SK-N-SH treated with all-trans-retinoic acid at 6 μM for 48 hours (cell line): ENCODE measurements at regions not wholly inside any gene's neighbourhood (a gene's known extent, or its start where the extent isn't known, plus 50 kb on each side); places are given as distances from the start of the nearest gene placed in this dataset.

Experiments used
- ARNTL ChIP-seq: fragments of 450-650 bp; formaldehyde crosslinking; IDR thresholded peaks from 2 replicates; pipeline ENCODE4 v1.5.0; 2020; ENCODE audit warnings: low read depth, mild to moderate bottlenecking, moderate library complexity, borderline replicate concordance
- CREB5 ChIP-seq: fragments of 250-450 bp; sonication (Bioruptor Pico); IDR thresholded peaks from 2 replicates; pipeline ENCODE4 v1.5.1; 2020; ENCODE audit warnings: low read depth, mild to moderate bottlenecking, moderate library complexity
- CSDC2 ChIP-seq: fragments of 250-450 bp; sonication (Bioruptor Pico); IDR thresholded peaks from 2 replicates; pipeline ENCODE4 v1.5.0; 2020; ENCODE audit warnings: mild to moderate bottlenecking, moderate library complexity
- CSRNP3 ChIP-seq: fragments of 250-450 bp; sonication (Bioruptor Pico); IDR thresholded peaks from 2 replicates; pipeline ENCODE4 v1.5.1; 2021; ENCODE audit warnings: mild to moderate bottlenecking, moderate library complexity
- OSR1 ChIP-seq: fragments of 250-450 bp; sonication (Bioruptor Pico); IDR thresholded peaks from 2 replicates; pipeline ENCODE4 v1.8.0; 2022; ENCODE audit warnings: moderate library complexity, mild to moderate bottlenecking, inconsistent platforms
- PATZ1 ChIP-seq: fragments of 250-450 bp; sonication (Bioruptor Pico); IDR thresholded peaks from 2 replicates; pipeline ENCODE4 v1.8.0; 2020; ENCODE audit warnings: mild to moderate bottlenecking, moderate library complexity, borderline replicate concordance
- POU6F1 ChIP-seq: fragments of 250-450 bp; sonication (Bioruptor Pico); IDR thresholded peaks from 2 replicates; pipeline ENCODE4 v1.8.0; 2021; ENCODE audit warnings: low read depth, mild to moderate bottlenecking, moderate library complexity, borderline replicate concordance
- TCF4 ChIP-seq: fragments of 250-450 bp; sonication (Bioruptor Pico); IDR thresholded peaks from 2 replicates; pipeline ENCODE4 v1.8.0; 2021; ENCODE audit warnings: mild to moderate bottlenecking, moderate library complexity, borderline replicate concordance
- ZFP3 ChIP-seq: fragments of 250-450 bp; sonication (Bioruptor Pico); IDR thresholded peaks from 2 replicates; pipeline ENCODE4 v1.5.0; 2020; ENCODE audit warnings: mild to moderate bottlenecking, moderate library complexity
- ZFP30 ChIP-seq: fragments of 450-650 bp; formaldehyde crosslinking; IDR thresholded peaks from 2 replicates; pipeline ENCODE4 v1.5.0; 2022; ENCODE audit warnings: mild to moderate bottlenecking, moderate library complexity
- ZNF565 ChIP-seq: fragments of 450-650 bp; formaldehyde crosslinking; conservative IDR thresholded peaks from 2 replicates; pipeline ENCODE4 v1.5.0; 2020; ENCODE audit warnings: low read depth, mild to moderate bottlenecking, moderate library complexity
- ZNF8 ChIP-seq: fragments of 450-650 bp; formaldehyde crosslinking; IDR thresholded peaks from 2 replicates; pipeline ENCODE4 v1.5.0; 2020; ENCODE audit warnings: mild to moderate bottlenecking, moderate library complexity

GRCh38 chr15:101122806-101123205 lies 129.0 kb downstream of the CHSY1 start:
- TF ChIP-seq ZFP30 (CRISPR knock-in tag) (no peak), POU6F1 (no peak), PATZ1 (CRISPR knock-in tag) (no peak), ZNF8 (no peak), ARNTL (CRISPR knock-in tag) (no peak), CSDC2 (CRISPR knock-in tag) (no peak), ZNF565 (no peak), CSRNP3 (CRISPR knock-in tag) (no peak), OSR1 (no peak), ZFP3 (CRISPR knock-in tag) (no peak), TCF4 (CRISPR knock-in tag) (no peak), CREB5 (CRISPR knock-in tag) (no peak)
